Fibroblast of lung (primary cell): ENCODE measurements at regions not wholly inside any gene's neighbourhood (a gene's known extent, or its start where the extent isn't known, plus 50 kb on each side); places are given as distances from the start of the nearest gene placed in this dataset.

Experiments
- DNase-seq, 2 donors: peaks; one replicate each; pipeline versions ENCODE4 v3.0.0 to v3.0.0-alpha.2; 2010; ENCODE audit warnings: low read depth in 2 of 2
- H2AFZ ChIP-seq: 2 replicates; pipeline ENCODE4 v1.5.1; 2012; ENCODE audit warnings: low read length, control low read depth, inconsistent platforms
- H3K27ac ChIP-seq: 2 replicates; pipeline ENCODE4 v1.5.1; 2011; ENCODE audit warnings: low read length, control low read depth; ENCODE audit not compliant: insufficient read depth
- H3K27me3 ChIP-seq: 2 replicates; pipeline ENCODE4 v1.5.1; 2011; ENCODE audit warnings: mild to moderate bottlenecking, low read length; ENCODE audit not compliant: control insufficient read depth, insufficient read depth
- H3K36me3 ChIP-seq: 2 replicates; pipeline ENCODE4 v1.5.1; 2011; ENCODE audit warnings: low read length; ENCODE audit not compliant: control insufficient read depth, insufficient read depth
- H3K4me1 ChIP-seq: 2 replicates; pipeline ENCODE4 v1.5.1; 2011; ENCODE audit warnings: low read length; ENCODE audit not compliant: control insufficient read depth, insufficient read depth; ENCODE audit errors: extremely low read depth
- H3K4me2 ChIP-seq: 2 replicates; pipeline ENCODE4 v1.5.1; 2011; ENCODE audit warnings: low read length, control low read depth; ENCODE audit not compliant: insufficient read depth; ENCODE audit errors: extremely low read depth
- H3K4me3 ChIP-seq, 4 experiments: fragments of 200-600 bp in 1 of 4; sonication (generic) in 1 of 4; replicated peaks in 1 of 4; 2 replicates each; pipeline ENCODE4 v1.5.1; 2011 to 2016; ENCODE audit warnings: low read length in 4 of 4, low read depth in 3 of 4, mild to moderate bottlenecking in 3 of 4, control low read depth in 2 of 4, inconsistent platforms in 1 of 4, mixed read lengths in 1 of 4; ENCODE audit not compliant: insufficient read depth in 1 of 4; ENCODE audit errors: control extremely low read depth in 1 of 4
- H3K79me2 ChIP-seq: 2 replicates; pipeline ENCODE4 v1.5.1; 2012; ENCODE audit warnings: mild to moderate bottlenecking, low read length, inconsistent platforms; ENCODE audit not compliant: control insufficient read depth, insufficient read depth
- H3K9ac ChIP-seq: 2 replicates; pipeline ENCODE4 v1.5.1; 2011; ENCODE audit warnings: mild to moderate bottlenecking, low read length, control low read depth; ENCODE audit not compliant: insufficient read depth
- H3K9me3 ChIP-seq: 2 replicates; pipeline ENCODE4 v1.5.1; 2012; ENCODE audit warnings: low read depth, low read length; ENCODE audit not compliant: control insufficient read depth, insufficient read depth
- H4K20me1 ChIP-seq: 2 replicates; pipeline ENCODE4 v1.5.1; 2011; ENCODE audit warnings: low read length; ENCODE audit not compliant: control insufficient read depth, insufficient read depth; ENCODE audit errors: extremely low read depth
- CTCF ChIP-seq, 2 donors: IDR thresholded peaks in 1 of 2; conservative IDR thresholded peaks in 1 of 2; 1 replicate in 1 of 2; 2 replicates in 1 of 2; pipeline ENCODE4 v1.5.1; 2011 to 2012; ENCODE audit warnings: low read length in 2 of 2, control low read depth in 1 of 2, inconsistent platforms in 1 of 2, low read depth in 1 of 2, mild to moderate bottlenecking in 1 of 2
- EZH2 ChIP-seq: IDR thresholded peaks from 2 replicates; pipeline ENCODE4 v1.5.1; 2012; ENCODE audit warnings: low read length, control low read depth, mild to moderate bottlenecking; ENCODE audit errors: missing control alignments

- Histone ChIP-seq H3K4me2 (no peak overlapping the region), H3K9me3 (no peaks in the 10 kb centered on the region), H2AFZ (no peak overlapping the region), H3K4me3 (no peak overlapping the region), H3K27me3 (no peaks in the 10 kb centered on the region), H3K4me1 (no peaks in the 10 kb centered on the region), H3K79me2 (no peaks in the 10 kb centered on the region), H3K9ac (no peak overlapping the region), H3K27ac (no peak overlapping the region), H3K36me3 (no peaks in the 10 kb centered on the region), H4K20me1 (no peaks in the 10 kb centered on the region)
- DNase-seq = no peak
- no peak for TF ChIP-seq EZH2
- TF ChIP-seq CTCF (conservative IDR thresholded peaks at IDR 0.05 in 1 of 2, IDR thresholded peaks at IDR 0.05 in 1 of 2; ENCODE audit: low read depth in 1 of 2, low read length in 2 of 2) = no peak
Measured at GRCh38 chr5:33210978-33211377, 229.8 kb upstream of the TARS1 start.

GRCh38 chr5:33212439-33212838 lies 228.3 kb upstream of the TARS1 start:
- H2AFZ ChIP-seq = no peak overlapping the region
- no peaks in the 10 kb centered on the region for H3K27me3 ChIP-seq
- no peaks in the 10 kb centered on the region for H3K36me3 ChIP-seq
- no peaks in the 10 kb centered on the region for H3K79me2 ChIP-seq
- DNase-seq = no peak
- H4K20me1 ChIP-seq = no peaks in the 10 kb centered on the region
- TF ChIP-seq EZH2 (no peak), CTCF (conservative IDR thresholded peaks at IDR 0.05 in 1 of 2, IDR thresholded peaks at IDR 0.05 in 1 of 2; ENCODE audit: low read depth in 1 of 2, low read length in 2 of 2) (no peak)
- no peaks in the 10 kb centered on the region for H3K9me3 ChIP-seq
- H3K4me3 ChIP-seq = no peak overlapping the region
- H3K9ac ChIP-seq = no peak overlapping the region
- no peaks in the 10 kb centered on the region for H3K4me1 ChIP-seq
- no peak overlapping the region for H3K27ac ChIP-seq
- H3K4me2 ChIP-seq = no peak overlapping the region

- no peaks in the 10 kb centered on the region for H3K27me3 ChIP-seq
- H3K36me3 ChIP-seq = no peaks in the 10 kb centered on the region
- TF ChIP-seq EZH2 = no peak
- TF ChIP-seq CTCF (conservative IDR thresholded peaks at IDR 0.05 in 1 of 2, IDR thresholded peaks at IDR 0.05 in 1 of 2; ENCODE audit: low read depth in 1 of 2, low read length in 2 of 2) = no peak
- no peak overlapping the region for H3K27ac ChIP-seq
- no peak for DNase-seq
- H3K4me1 ChIP-seq = no peaks in the 10 kb centered on the region
- H3K9ac ChIP-seq = no peak overlapping the region
- H4K20me1 ChIP-seq = no peaks in the 10 kb centered on the region
- H3K79me2 ChIP-seq = no peaks in the 10 kb centered on the region
- no peak overlapping the region for H2AFZ ChIP-seq
- H3K4me3 ChIP-seq = no peak overlapping the region
- H3K9me3 ChIP-seq = no peaks in the 10 kb centered on the region
- no peak overlapping the region for H3K4me2 ChIP-seq
Measured at GRCh38 chr5:33212900-33213299, 227.9 kb upstream of the TARS1 start.
